ENCODE measurements at regions not wholly inside any gene's neighbourhood (a gene's known extent, or its start where the extent isn't known, plus 50 kb on each side); places are given as distances from the start of the nearest gene placed in this dataset.

- no peak overlapping the region for H3K14ac ChIP-seq (ENCODE audit: insufficient read length)
- H3K56ac ChIP-seq (replicated peaks; ENCODE audit: insufficient read length, low read depth, low read length) = no peak overlapping the region
- H3K27ac ChIP-seq (ENCODE audit: low read depth, low read length) = no peak overlapping the region
- DNase-seq (ENCODE audit: low read depth in 1 of 2, low spot score in 2 of 2) (no peak), FAIRE-seq (no peak)
- H3K36me3 ChIP-seq (ENCODE audit: control insufficient read depth in 2 of 4, insufficient read depth in 4 of 4, low read length in 3 of 4) = no peaks in the 10 kb centered on the region; a peak in 1 of 8 replicates
- no peaks in the 10 kb centered on the region for H3K4me1 ChIP-seq (replicated peaks in 1 of 4; ENCODE audit: control insufficient read depth in 3 of 4, insufficient read depth in 4 of 4, low read length in 3 of 4)
- TF ChIP-seq MAFK (IDR thresholded peaks at IDR 0.05; ENCODE audit: low read depth, low read length) = no peak
- no peaks in the 10 kb centered on the region for H3K79me2 ChIP-seq (ENCODE audit: control insufficient read depth in 1 of 2, insufficient read depth in 2 of 2, low read length in 2 of 2)
- H3K9ac ChIP-seq (replicated peaks in 1 of 4; ENCODE audit: extremely low read depth in 1 of 4, low read depth in 3 of 4, low read length in 3 of 4) = no peak overlapping the region
- no peaks in the 10 kb centered on the region for H3K79me1 ChIP-seq (ENCODE audit: low read depth, low read length)
- no peak overlapping the region for H4K5ac ChIP-seq (ENCODE audit: insufficient read length, low read depth, low read length)
- WGBS, 2 experiments (ENCODE audit: extremely low coverage in 1 of 2, insufficient coverage in 1 of 2, insufficient read length in 1 of 2, insufficient replicate concordance in 2 of 2, low coverage in 1 of 2, low lambda C conversion rate in 2 of 2, missing lambda C conversion rate in 1 of 2) = 96% methylated on average over 5 of the region's 5 CpGs; no CpG with 5 or more reads in 1 of the 2 experiments
- H3K9me3 ChIP-seq (ENCODE audit: insufficient read depth in 2 of 2, low read depth in 1 of 2, low read length in 1 of 2) = no peaks in the 10 kb centered on the region
- no peak overlapping the region for H3K4me2 ChIP-seq (ENCODE audit: insufficient read depth in 1 of 2, low read depth in 2 of 2, low read length in 2 of 2)
- H2BK120ac ChIP-seq (replicated peaks; ENCODE audit: low read depth, low read length) = no peak overlapping the region
- ChIA-PET POLR2A (ENCODE audit: partially characterized antibody) (no interaction called here), CTCF (ENCODE audit: partially characterized antibody) (interaction anchor here (0.7 to 1.6 kb wide), 3 partner anchors 10 to 1224 kb away, joined by 3 read pairs; no protein-coding TSS in a partner anchor)
- no peaks in the 10 kb centered on the region for H3K27me3 ChIP-seq (replicated peaks in 1 of 4; ENCODE audit: control insufficient read depth in 3 of 4, extremely low read depth in 1 of 4, insufficient read depth in 3 of 4, low read length in 3 of 4)
- no peak overlapping the region for H3K18ac ChIP-seq (ENCODE audit: extremely low read depth, low read length)
- H3K23me2 ChIP-seq (ENCODE audit: low read depth, low read length) = no peaks in the 10 kb centered on the region
- H2BK5ac ChIP-seq (ENCODE audit: low read depth, low read length) = no peak overlapping the region
- no peak overlapping the region for H2BK20ac ChIP-seq (ENCODE audit: low read length)
- no peak overlapping the region for H4K91ac ChIP-seq (replicated peaks; ENCODE audit: insufficient read length, low read length)
- H2AFZ ChIP-seq (ENCODE audit: low read length) = no peak overlapping the region
- no peak overlapping the region for H3K4ac ChIP-seq (replicated peaks; ENCODE audit: insufficient read length, low read depth, low read length)
- no peak overlapping the region for H2BK12ac ChIP-seq (ENCODE audit: low read depth, low read length)
- H4K20me1 ChIP-seq (replicated peaks in 1 of 2; ENCODE audit: control insufficient read depth in 1 of 2, insufficient read depth in 2 of 2, low read length in 2 of 2) = no peaks in the 10 kb centered on the region
- no peak overlapping the region for H3K4me3 ChIP-seq (ENCODE audit: extremely low read depth in 1 of 4, insufficient read depth in 2 of 4, low read depth in 3 of 4, low read length in 4 of 4)
- H2AK5ac ChIP-seq (ENCODE audit: low read depth, low read length) = no peak overlapping the region
- H3K23ac ChIP-seq (ENCODE audit: insufficient read length) = no peak overlapping the region
- no peak overlapping the region for H2BK15ac ChIP-seq (ENCODE audit: low read length)
- H4K8ac ChIP-seq (ENCODE audit: extremely low read depth, insufficient read depth, low read length) = no peak overlapping the region
Measured at GRCh38 chr3:188964957-188965356, 206.8 kb upstream of the TPRG1 start.
